ENCODE measurements at regions not wholly inside any gene's neighbourhood (a gene's known extent, or its start where the extent isn't known, plus 50 kb on each side); places are given as distances from the start of the nearest gene placed in this dataset.

GRCh38 chr3:177750436-177750835 is 553.2 kb upstream of the TBL1XR1 start:
- TF ChIP-seq, protein P1, sequence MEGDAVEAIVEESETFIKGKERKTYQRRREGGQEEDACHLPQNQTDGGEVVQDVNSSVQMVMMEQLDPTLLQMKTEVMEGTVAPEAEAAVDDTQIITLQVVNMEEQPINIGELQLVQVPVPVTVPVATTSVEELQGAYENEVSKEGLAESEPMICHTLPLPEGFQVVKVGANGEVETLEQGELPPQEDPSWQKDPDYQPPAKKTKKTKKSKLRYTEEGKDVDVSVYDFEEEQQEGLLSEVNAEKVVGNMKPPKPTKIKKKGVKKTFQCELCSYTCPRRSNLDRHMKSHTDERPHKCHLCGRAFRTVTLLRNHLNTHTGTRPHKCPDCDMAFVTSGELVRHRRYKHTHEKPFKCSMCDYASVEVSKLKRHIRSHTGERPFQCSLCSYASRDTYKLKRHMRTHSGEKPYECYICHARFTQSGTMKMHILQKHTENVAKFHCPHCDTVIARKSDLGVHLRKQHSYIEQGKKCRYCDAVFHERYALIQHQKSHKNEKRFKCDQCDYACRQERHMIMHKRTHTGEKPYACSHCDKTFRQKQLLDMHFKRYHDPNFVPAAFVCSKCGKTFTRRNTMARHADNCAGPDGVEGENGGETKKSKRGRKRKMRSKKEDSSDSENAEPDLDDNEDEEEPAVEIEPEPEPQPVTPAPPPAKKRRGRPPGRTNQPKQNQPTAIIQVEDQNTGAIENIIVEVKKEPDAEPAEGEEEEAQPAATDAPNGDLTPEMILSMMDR (conservative IDR thresholded peaks at IDR 0.05; ENCODE audit: low read depth, low read length): no peak
- H3K4me3 ChIP-seq (ENCODE audit: low read depth, low read length): no peak overlapping the region
- DNase-seq (ENCODE audit: low read depth): no peak

DNA sequence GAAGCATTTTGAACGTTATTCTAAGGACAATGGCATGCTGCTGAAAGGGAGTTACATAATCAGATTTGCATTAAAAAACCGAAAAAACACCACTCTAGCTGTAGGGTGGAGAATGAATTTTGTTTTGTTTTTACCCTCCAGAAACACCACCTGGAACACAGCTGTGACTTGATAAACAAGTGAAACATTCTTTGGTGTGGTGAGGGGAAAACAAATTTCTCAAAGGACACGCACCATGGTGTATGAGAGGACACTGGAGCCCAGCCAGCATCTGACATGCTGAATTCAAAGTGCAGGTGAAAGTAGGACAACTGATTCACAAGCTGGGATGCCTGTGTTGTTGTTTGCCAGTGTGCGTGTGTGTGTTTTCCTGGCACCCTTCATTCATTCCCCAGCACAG is 554.5 kb upstream of the TBL1XR1 start:
- no peak for DNase-seq (ENCODE audit: low read depth)
- TF ChIP-seq, protein P1 (conservative IDR thresholded peaks at IDR 0.05; ENCODE audit: low read depth, low read length): no peak
- no peak overlapping the region for H3K4me3 ChIP-seq (ENCODE audit: low read depth, low read length)

DNA sequence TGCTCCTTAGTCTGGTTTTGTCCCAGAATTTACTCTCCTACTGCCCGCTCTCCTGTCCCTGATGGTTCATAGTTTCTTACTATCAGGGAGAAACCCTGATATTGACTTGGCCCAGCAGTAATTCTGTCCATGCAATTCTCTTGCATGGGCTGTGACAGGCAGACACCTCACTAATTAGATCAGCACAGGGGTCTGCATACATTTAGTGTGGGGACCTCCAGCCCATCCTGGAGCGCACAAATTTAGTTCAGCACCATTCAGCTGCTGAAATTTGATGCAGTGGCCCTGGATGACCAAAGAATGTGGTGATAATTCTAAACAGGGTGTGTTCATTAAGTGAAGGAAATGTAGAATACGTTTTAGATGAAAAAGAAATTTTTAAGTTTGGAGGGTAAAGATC is 555.5 kb upstream of the TBL1XR1 start:
- TF ChIP-seq, protein P1 (conservative IDR thresholded peaks at IDR 0.05; ENCODE audit: low read depth, low read length): no peak
- no peak overlapping the region for H3K4me3 ChIP-seq (ENCODE audit: low read depth, low read length)
- DNase-seq (ENCODE audit: low read depth): no peak

GRCh38 chr3:177753451-177754155 is 556.3 kb upstream of the TBL1XR1 start:
- H3K4me3 ChIP-seq (ENCODE audit: low read depth, low read length): no peak overlapping the region
- peak; percentile 42 for DNase-seq (ENCODE audit: low read depth)
- TF ChIP-seq, protein P1 (conservative IDR thresholded peaks at IDR 0.05; ENCODE audit: low read depth, low read length): no peak

DNA sequence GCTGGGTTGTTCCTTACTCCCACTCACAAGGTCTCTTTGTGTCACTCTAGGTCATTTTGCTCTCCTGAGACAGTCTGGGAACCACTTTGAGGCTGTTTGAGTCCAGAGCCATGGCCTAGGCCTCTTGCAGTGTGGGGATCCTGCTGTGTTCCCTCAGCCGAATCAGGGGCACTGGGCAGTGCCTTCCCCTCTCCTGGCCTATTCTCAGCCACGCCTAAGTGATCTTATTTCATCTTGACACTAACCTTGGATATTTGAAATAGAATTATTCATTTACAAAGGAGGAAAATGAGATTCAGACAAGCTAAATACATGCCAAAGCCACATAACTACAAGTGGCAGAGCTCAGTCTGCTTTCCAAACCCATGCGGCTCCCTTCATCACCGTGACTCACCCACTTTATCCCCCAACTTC is 557.2 kb upstream of the TBL1XR1 start:
- TF ChIP-seq, protein P1 (conservative IDR thresholded peaks at IDR 0.05; ENCODE audit: low read depth, low read length): no peak
- DNase-seq (ENCODE audit: low read depth): no peak
- H3K4me3 ChIP-seq (ENCODE audit: low read depth, low read length): no peak overlapping the region

GRCh38 chr3:177758126-177758525 is 560.8 kb upstream of the TBL1XR1 start:
- peak; percentile 52 for DNase-seq (ENCODE audit: low read depth)
- TF ChIP-seq, protein P1 (conservative IDR thresholded peaks at IDR 0.05; ENCODE audit: low read depth, low read length): no peak
- no peak overlapping the region for H3K4me3 ChIP-seq (ENCODE audit: low read depth, low read length)

DNA sequence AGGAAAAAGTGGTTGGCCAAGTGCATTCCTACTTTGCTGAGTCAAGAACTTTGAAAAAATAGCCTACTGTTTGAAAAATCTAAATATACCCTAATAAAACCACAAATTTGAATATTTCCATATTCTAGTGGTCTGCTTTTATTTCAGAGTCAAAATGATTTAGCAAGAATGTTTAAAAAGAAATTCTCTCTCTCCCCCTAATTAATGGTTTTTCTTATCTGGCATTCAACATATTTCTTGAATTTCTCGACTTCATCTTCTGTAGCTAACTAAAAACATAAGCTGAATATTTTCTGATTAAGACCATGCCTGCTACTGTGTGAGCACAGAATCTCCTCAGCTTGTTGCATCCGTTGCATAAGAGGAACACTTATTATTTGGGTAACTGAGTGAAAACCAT is 563.5 kb upstream of the TBL1XR1 start:
- no peak for DNase-seq (ENCODE audit: low read depth)
- TF ChIP-seq, protein P1 (conservative IDR thresholded peaks at IDR 0.05; ENCODE audit: low read depth, low read length): no peak
- no peak overlapping the region for H3K4me3 ChIP-seq (ENCODE audit: low read depth, low read length)

Measured in choroid plexus epithelial cell (primary cell).